ENCODE measurements at regions not wholly inside any gene's neighbourhood (a gene's known extent, or its start where the extent isn't known, plus 50 kb on each side); places are given as distances from the start of the nearest gene placed in this dataset.

DNA sequence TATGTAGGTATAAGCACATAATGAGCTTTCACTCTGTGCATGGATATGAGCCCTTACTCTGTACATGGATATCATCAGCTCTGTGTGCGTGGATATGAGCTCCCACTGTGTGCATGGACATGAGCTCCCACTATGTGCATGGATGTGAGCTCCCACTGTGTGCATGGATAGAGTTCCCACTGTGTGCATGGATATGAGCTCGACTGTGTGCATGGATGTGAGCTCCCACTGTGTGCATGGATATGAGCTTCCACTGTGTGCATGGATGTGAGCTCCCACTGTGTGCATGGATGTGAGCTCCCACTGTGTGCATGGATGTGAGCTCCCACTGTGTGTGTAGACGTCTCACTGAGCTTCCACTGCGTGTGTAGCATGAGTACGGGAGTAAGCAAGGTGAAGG, 149.3 kb upstream of the ALKAL2 start:
- TF ChIP-seq TAF1 (IDR thresholded peaks at IDR 0.05; ENCODE audit: borderline replicate concordance, insufficient read depth, low read length) (no peak), SIN3A (IDR thresholded peaks at IDR 0.05; ENCODE audit: borderline replicate concordance, insufficient read depth, low read length) (no peak), FOXP2 (optimal IDR thresholded peaks at IDR 0.05; ENCODE audit: borderline replicate concordance, extremely low read depth, extremely low read length, insufficient read depth) (no peak), POLR2AphosphoS5 (IDR thresholded peaks at IDR 0.05; ENCODE audit: low read depth, low read length) (no peak)
- TF ChIP-seq, protein P1, sequence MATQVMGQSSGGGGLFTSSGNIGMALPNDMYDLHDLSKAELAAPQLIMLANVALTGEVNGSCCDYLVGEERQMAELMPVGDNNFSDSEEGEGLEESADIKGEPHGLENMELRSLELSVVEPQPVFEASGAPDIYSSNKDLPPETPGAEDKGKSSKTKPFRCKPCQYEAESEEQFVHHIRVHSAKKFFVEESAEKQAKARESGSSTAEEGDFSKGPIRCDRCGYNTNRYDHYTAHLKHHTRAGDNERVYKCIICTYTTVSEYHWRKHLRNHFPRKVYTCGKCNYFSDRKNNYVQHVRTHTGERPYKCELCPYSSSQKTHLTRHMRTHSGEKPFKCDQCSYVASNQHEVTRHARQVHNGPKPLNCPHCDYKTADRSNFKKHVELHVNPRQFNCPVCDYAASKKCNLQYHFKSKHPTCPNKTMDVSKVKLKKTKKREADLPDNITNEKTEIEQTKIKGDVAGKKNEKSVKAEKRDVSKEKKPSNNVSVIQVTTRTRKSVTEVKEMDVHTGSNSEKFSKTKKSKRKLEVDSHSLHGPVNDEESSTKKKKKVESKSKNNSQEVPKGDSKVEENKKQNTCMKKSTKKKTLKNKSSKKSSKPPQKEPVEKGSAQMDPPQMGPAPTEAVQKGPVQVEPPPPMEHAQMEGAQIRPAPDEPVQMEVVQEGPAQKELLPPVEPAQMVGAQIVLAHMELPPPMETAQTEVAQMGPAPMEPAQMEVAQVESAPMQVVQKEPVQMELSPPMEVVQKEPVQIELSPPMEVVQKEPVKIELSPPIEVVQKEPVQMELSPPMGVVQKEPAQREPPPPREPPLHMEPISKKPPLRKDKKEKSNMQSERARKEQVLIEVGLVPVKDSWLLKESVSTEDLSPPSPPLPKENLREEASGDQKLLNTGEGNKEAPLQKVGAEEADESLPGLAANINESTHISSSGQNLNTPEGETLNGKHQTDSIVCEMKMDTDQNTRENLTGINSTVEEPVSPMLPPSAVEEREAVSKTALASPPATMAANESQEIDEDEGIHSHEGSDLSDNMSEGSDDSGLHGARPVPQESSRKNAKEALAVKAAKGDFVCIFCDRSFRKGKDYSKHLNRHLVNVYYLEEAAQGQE (IDR thresholded peaks at IDR 0.05; ENCODE audit: insufficient read depth in 1 of 2, low read depth in 2 of 2, low read length in 2 of 2): no peak

DNA sequence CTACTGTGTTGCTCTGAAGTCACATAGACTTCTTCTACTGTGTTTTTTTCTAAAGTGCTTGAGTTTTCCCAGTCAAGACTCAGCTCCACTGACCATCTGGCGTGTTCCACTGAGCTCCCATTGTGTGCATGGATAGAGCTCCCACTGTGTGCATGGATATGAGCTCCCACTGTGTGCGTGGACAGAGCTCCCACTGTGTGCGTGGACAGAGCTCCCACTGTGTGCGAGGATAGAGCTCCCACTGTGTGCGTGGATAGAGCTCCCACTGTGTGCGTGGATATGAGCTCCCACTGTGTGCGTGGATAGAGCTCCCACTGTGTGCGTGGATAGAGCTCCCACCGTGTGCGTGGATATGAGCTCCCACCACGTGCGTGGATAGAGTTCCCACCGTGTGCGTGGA, 148.3 kb upstream of the ALKAL2 start:
- TF ChIP-seq, protein P1 (IDR thresholded peaks at IDR 0.05; ENCODE audit: insufficient read depth in 1 of 2, low read depth in 2 of 2, low read length in 2 of 2): no peak
- TF ChIP-seq POLR2AphosphoS5 (IDR thresholded peaks at IDR 0.05; ENCODE audit: low read depth, low read length) (no peak), FOXP2 (optimal IDR thresholded peaks at IDR 0.05; ENCODE audit: borderline replicate concordance, extremely low read depth, extremely low read length, insufficient read depth) (no peak), TAF1 (IDR thresholded peaks at IDR 0.05; ENCODE audit: borderline replicate concordance, insufficient read depth, low read length) (no peak), SIN3A (IDR thresholded peaks at IDR 0.05; ENCODE audit: borderline replicate concordance, insufficient read depth, low read length) (no peak)

DNA sequence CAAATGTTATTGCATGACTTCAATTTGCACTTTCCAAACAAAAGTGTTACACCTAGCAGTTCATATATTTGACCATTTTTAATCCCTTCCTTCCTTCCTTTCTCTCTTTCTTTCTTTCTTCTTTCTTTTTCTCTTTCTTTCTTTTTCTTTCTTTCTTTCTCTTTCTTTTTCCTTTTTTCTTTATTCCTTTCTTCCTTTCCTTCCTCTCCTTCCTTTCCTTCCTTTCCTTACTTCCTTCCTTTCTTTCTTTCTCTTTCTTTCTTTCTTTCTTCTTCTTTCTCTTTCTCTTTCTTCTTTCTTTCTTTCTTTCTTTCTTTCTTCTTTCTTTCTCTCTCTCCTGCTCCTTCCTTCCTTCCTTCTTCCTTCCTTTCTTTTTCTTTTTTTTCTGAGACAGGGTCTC, 146.7 kb upstream of the ALKAL2 start:
- TF ChIP-seq FOXP2 (optimal IDR thresholded peaks at IDR 0.05; ENCODE audit: borderline replicate concordance, extremely low read depth, extremely low read length, insufficient read depth) (no peak), SIN3A (IDR thresholded peaks at IDR 0.05; ENCODE audit: borderline replicate concordance, insufficient read depth, low read length) (no peak), POLR2AphosphoS5 (IDR thresholded peaks at IDR 0.05; ENCODE audit: low read depth, low read length) (no peak), TAF1 (IDR thresholded peaks at IDR 0.05; ENCODE audit: borderline replicate concordance, insufficient read depth, low read length) (no peak)
- TF ChIP-seq, protein P1 (IDR thresholded peaks at IDR 0.05; ENCODE audit: insufficient read depth in 1 of 2, low read depth in 2 of 2, low read length in 2 of 2): no peak

DNA sequence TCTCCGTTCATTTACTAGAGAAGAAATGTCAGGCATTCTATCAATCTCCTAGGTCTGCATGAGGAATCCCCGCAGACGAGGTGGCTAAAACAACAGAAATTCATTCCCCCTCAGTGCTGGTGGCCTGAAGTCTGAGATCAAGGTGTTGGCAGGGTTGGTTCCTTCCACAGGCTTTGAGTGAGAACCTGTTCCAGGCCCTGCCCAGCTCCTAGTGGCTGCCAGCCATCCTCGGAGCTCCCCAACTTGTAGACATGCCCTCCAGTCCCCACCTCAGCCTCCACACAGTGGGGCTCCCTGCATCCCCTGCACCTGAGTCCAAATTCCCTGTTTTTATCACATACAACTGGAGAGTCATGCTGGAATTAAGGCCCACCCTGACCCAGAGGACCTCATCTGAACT, 145.3 kb upstream of the ALKAL2 start:
- TF ChIP-seq, protein P1 (IDR thresholded peaks at IDR 0.05; ENCODE audit: insufficient read depth in 1 of 2, low read depth in 2 of 2, low read length in 2 of 2): no peak
- no peak for TF ChIP-seq FOXP2 (optimal IDR thresholded peaks at IDR 0.05; ENCODE audit: borderline replicate concordance, extremely low read depth, extremely low read length, insufficient read depth)
- no peak for TF ChIP-seq POLR2AphosphoS5 (IDR thresholded peaks at IDR 0.05; ENCODE audit: low read depth, low read length)
- no peak for TF ChIP-seq TAF1 (IDR thresholded peaks at IDR 0.05; ENCODE audit: borderline replicate concordance, insufficient read depth, low read length)
- no peak for TF ChIP-seq SIN3A (IDR thresholded peaks at IDR 0.05; ENCODE audit: borderline replicate concordance, insufficient read depth, low read length)

Data from PFSK-1 (cell line).